Ishikawa (cell line): ENCODE measurements at regions not wholly inside any gene's neighbourhood (a gene's known extent, or its start where the extent isn't known, plus 50 kb on each side); places are given as distances from the start of the nearest gene placed in this dataset.

ENCODE experiments used
- CEBPB ChIP-seq: IDR thresholded peaks from 2 replicates; pipeline ENCODE4 v1.6.1; 2012
- CREB1 ChIP-seq: IDR thresholded peaks from 2 replicates; pipeline ENCODE4 v1.6.1; 2012; ENCODE audit warnings: low read depth
- EGR1 ChIP-seq: IDR thresholded peaks from 2 replicates; pipeline ENCODE4 v1.6.1; 2012
- EP300 ChIP-seq: IDR thresholded peaks from 2 replicates; pipeline ENCODE4 v1.6.1; 2012; ENCODE audit warnings: borderline replicate concordance
- FOXM1 ChIP-seq: IDR thresholded peaks from 2 replicates; pipeline ENCODE4 v1.6.1; 2012; ENCODE audit warnings: low read depth, borderline replicate concordance
- MAX ChIP-seq: IDR thresholded peaks from 2 replicates; pipeline ENCODE4 v1.6.1; 2012
- NFIC ChIP-seq: IDR thresholded peaks from 2 replicates; pipeline ENCODE4 v1.6.1; 2012
- RAD21 ChIP-seq: IDR thresholded peaks from 2 replicates; pipeline ENCODE4 v1.6.1; 2012; ENCODE audit warnings: low read depth
- REST ChIP-seq: IDR thresholded peaks from 2 replicates; pipeline ENCODE4 v1.6.1; 2012; ENCODE audit warnings: low read depth, mild to moderate bottlenecking
- TAF1 ChIP-seq: IDR thresholded peaks from 2 replicates; pipeline ENCODE4 v1.6.1; 2012; ENCODE audit warnings: low read depth, mild to moderate bottlenecking
- TCF12 ChIP-seq: IDR thresholded peaks from 2 replicates; pipeline ENCODE4 v1.6.1; 2012; ENCODE audit warnings: low read depth
- TEAD4 ChIP-seq: IDR thresholded peaks from 2 replicates; pipeline ENCODE4 v1.6.1; 2012
- USF1 ChIP-seq: IDR thresholded peaks from 2 replicates; pipeline ENCODE4 v1.6.1; 2012
- YY1 ChIP-seq: IDR thresholded peaks from 2 replicates; pipeline ENCODE4 v1.6.1; 2012; ENCODE audit warnings: low read depth
- ZBTB7A ChIP-seq: IDR thresholded peaks from 2 replicates; pipeline ENCODE4 v1.6.1; 2012; ENCODE audit warnings: low read depth

GRCh38 chr13:47484548-47484947 is 516.5 kb downstream of the SUCLA2 start:
- TF ChIP-seq MAX (no peak), YY1 (no peak), TAF1 (no peak), RAD21 (no peak), CEBPB (no peak), TCF12 (no peak), FOXM1 (no peak), REST (no peak)

- TF ChIP-seq USF1 (no peak), EP300 (no peak), TAF1 (no peak), MAX (no peak), YY1 (no peak), TCF12 (no peak), NFIC (no peak), RAD21 (no peak), CREB1 (no peak), TEAD4 (no peak), ZBTB7A (no peak), EGR1 (no peak), FOXM1 (no peak), CEBPB (no peak), REST (no peak)
These were observed 519.5 kb downstream of the SUCLA2 start for GRCh38 chr13:47481536-47481935.

- TF ChIP-seq TAF1, result no peak
- TF ChIP-seq NFIC, result no peak
- no peak for TF ChIP-seq YY1
- TF ChIP-seq EGR1, result no peak
- TF ChIP-seq REST, result no peak
- TF ChIP-seq TCF12, result no peak
These were observed 520.1 kb downstream of the SUCLA2 start for GRCh38 chr13:47480951-47481350.

GRCh38 chr13:47480121-47480520 is 521.0 kb downstream of the SUCLA2 start:
- no peak for TF ChIP-seq FOXM1
- no peak for TF ChIP-seq REST
- no peak for TF ChIP-seq CREB1
- TF ChIP-seq TCF12, result no peak
- TF ChIP-seq TEAD4, result no peak
- no peak for TF ChIP-seq EP300
